HG02884 (cell line): ENCODE measurements at regions not wholly inside any gene's neighbourhood (a gene's known extent, or its start where the extent isn't known, plus 50 kb on each side); places are given as distances from the start of the nearest gene placed in this dataset.
"Not testable (repeated sequence)": the region's sequence is repeated elsewhere in the genome, so short reads cannot be mapped to it uniquely, and the experiment has no call there.

Source experiments
- ATAC-seq: cut with Tn5 transposase; IDR thresholded peaks from one replicate; pipeline ENCODE4 v1.9.1; 2021; ENCODE audit warnings: mild to moderate bottlenecking, moderate library complexity; ENCODE audit not compliant: unreplicated experiment

GRCh38 chr13:60214213-60215055 is 50.7 kb upstream of the DIAPH3 start:
- no peak for ATAC-seq

- ATAC-seq: no peak
Observed at GRCh38 chr13:60220072-60220471, 56.3 kb upstream of the DIAPH3 start.

GRCh38 chr13:60221581-60221980 is 57.9 kb upstream of the DIAPH3 start:
- no peak for ATAC-seq

GRCh38 chr13:60226507-60226906 is 62.8 kb upstream of the DIAPH3 start:
- ATAC-seq: no peak

- no peak for ATAC-seq
Observed at GRCh38 chr13:60227158-60227557, 63.4 kb upstream of the DIAPH3 start.

GRCh38 chr13:60229708-60230272 is 66.1 kb upstream of the DIAPH3 start:
- ATAC-seq: peak; percentile 37

- ATAC-seq: peak; percentile 80
Observed at GRCh38 chr13:60230593-60230992, 66.9 kb upstream of the DIAPH3 start.

- ATAC-seq: no peak
Observed at GRCh38 chr13:60242043-60242595, 78.4 kb upstream of the DIAPH3 start.

GRCh38 chr13:60244381-60244780 is 80.7 kb upstream of the DIAPH3 start:
- ATAC-seq: no peak

- not testable (repeated sequence) for ATAC-seq
Observed at GRCh38 chr13:60251419-60251818, 87.7 kb upstream of the DIAPH3 start.

- ATAC-seq: no peak
Observed at GRCh38 chr13:60258349-60258748, 94.6 kb upstream of the DIAPH3 start.

- no peak for ATAC-seq
Observed at GRCh38 chr13:60260440-60260839, 96.7 kb upstream of the DIAPH3 start.

- no peak for ATAC-seq
Observed at GRCh38 chr13:60261432-60262351, 98.0 kb upstream of the DIAPH3 start.

GRCh38 chr13:60265566-60265965 is 101.8 kb upstream of the DIAPH3 start:
- no peak for ATAC-seq

- ATAC-seq: peak; percentile 88
Observed at GRCh38 chr13:60267498-60268202, 103.9 kb upstream of the DIAPH3 start.

GRCh38 chr13:60268203-60268555 is 104.5 kb upstream of the DIAPH3 start:
- no peak for ATAC-seq

- ATAC-seq: no peak
Observed at GRCh38 chr13:60273971-60274527, 110.3 kb upstream of the DIAPH3 start.

GRCh38 chr13:60274655-60275054 is 110.9 kb upstream of the DIAPH3 start:
- no peak for ATAC-seq

- ATAC-seq: no peak
Observed at GRCh38 chr13:60275208-60275607, 111.5 kb upstream of the DIAPH3 start.

GRCh38 chr13:60280524-60280923 is 116.5 kb upstream of the TDRD3 start:
- not testable (repeated sequence) for ATAC-seq
